ENCODE measurements at regions not wholly inside any gene's neighbourhood (a gene's known extent, or its start where the extent isn't known, plus 50 kb on each side); places are given as distances from the start of the nearest gene placed in this dataset.

DNA sequence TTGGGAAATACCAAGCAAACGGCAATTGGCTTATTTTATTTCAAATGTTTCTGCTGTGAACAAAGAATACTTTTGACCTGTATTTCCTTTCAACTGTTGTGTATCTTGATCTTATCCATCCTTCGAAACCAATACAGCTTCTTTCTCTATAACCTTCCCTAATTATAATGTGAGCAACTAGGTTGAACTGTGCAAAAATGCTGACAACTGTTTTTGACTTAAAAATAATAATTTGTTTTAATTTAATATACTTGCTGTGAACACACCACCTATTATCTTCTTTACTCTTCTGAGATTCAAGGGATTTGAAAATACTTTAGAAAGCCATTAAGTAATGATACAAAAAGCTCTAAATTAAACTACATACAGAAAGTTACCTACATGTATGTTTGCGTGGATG, 682.5 kb upstream of the CCDC179 start:
- no peak for TF ChIP-seq POLR2A (IDR thresholded peaks at IDR 0.05)
- TF ChIP-seq, protein P1, sequence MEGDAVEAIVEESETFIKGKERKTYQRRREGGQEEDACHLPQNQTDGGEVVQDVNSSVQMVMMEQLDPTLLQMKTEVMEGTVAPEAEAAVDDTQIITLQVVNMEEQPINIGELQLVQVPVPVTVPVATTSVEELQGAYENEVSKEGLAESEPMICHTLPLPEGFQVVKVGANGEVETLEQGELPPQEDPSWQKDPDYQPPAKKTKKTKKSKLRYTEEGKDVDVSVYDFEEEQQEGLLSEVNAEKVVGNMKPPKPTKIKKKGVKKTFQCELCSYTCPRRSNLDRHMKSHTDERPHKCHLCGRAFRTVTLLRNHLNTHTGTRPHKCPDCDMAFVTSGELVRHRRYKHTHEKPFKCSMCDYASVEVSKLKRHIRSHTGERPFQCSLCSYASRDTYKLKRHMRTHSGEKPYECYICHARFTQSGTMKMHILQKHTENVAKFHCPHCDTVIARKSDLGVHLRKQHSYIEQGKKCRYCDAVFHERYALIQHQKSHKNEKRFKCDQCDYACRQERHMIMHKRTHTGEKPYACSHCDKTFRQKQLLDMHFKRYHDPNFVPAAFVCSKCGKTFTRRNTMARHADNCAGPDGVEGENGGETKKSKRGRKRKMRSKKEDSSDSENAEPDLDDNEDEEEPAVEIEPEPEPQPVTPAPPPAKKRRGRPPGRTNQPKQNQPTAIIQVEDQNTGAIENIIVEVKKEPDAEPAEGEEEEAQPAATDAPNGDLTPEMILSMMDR (IDR thresholded peaks at IDR 0.05 in 4 of 5, conservative IDR thresholded peaks at IDR 0.05 in 1 of 5), result no peak
